HG02943 (cell line): ENCODE measurements at regions not wholly inside any gene's neighbourhood (a gene's known extent, or its start where the extent isn't known, plus 50 kb on each side); places are given as distances from the start of the nearest gene placed in this dataset.
A peak's percentile ranks its signal among the peaks of the same experiment; 100 is the strongest.
"Not testable (repeated sequence)": the region's sequence is repeated elsewhere in the genome, so short reads cannot be mapped to it uniquely, and the experiment has no call there.

Source experiments
- ATAC-seq: cut with Tn5 transposase; IDR thresholded peaks from one replicate; pipeline ENCODE4 v1.9.1; 2021; ENCODE audit warnings: mild to moderate bottlenecking, low read depth, moderate library complexity; ENCODE audit not compliant: unreplicated experiment

- ATAC-seq, result not testable (repeated sequence)
Observed at GRCh38 chr4:18107848-18108528, 86.4 kb upstream of the LCORL start.

GRCh38 chr4:18106620-18107019, 85.1 kb upstream of the LCORL start:
- no peak for ATAC-seq

- ATAC-seq, result no peak
Observed at GRCh38 chr4:18105030-18106011, 83.8 kb upstream of the LCORL start.

DNA sequence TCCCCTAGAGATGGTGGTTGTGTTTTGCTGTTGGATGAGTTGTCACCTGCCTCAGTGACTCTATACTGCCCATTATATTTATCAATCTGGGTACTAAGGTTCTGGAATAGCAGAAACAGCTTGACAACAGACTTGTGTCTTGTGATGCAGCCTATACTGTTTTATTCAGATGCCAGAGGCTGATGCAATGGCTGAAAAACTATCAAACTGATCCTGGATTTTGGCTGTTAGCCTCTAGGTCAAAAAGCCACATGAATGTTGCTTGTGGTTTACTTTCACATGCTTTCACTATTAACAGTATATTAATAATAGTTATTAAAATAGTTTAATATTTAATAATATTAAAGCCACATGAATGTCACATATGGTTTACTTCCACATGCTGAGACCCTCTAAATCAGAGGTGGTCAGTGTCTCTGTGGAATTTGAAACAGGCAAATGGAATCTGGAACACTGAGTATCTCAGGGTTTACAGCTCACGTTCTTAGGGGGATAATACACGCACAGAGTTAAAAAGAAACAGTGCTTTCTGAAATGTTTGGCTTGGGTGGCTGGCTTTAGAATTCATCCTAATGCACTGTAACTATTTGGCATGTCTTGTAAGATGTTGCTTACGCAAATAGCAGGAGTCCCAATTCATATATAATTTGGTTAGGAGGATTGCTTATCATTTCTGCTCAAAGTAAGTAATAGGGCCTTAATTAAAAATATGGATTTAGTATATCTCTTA, 82.5 kb upstream of the LCORL start:
- no peak for ATAC-seq

DNA sequence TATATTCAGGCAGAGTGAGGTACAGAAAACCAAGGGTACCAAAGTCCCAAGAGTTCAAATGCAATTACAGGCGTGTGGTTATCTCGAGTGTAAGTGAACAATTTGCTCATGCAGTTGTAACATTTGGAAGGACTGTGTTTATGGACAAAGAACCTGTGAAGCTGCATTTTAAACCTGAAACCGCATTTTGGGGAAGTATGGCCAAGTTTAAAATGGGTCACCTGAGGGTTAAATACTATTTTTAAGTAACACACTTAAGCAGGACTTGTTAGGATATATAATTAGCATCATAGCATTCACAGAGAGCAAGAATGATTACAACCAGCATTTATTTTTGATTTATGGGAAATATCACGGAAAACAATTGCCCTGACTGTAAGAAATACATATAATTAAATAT, 79.1 kb upstream of the LCORL start:
- no peak for ATAC-seq

GRCh38 chr4:18090447-18090846, 68.9 kb upstream of the LCORL start:
- ATAC-seq, result not testable (repeated sequence)

GRCh38 chr4:18082236-18082635, 60.7 kb upstream of the LCORL start:
- ATAC-seq, result no peak

DNA sequence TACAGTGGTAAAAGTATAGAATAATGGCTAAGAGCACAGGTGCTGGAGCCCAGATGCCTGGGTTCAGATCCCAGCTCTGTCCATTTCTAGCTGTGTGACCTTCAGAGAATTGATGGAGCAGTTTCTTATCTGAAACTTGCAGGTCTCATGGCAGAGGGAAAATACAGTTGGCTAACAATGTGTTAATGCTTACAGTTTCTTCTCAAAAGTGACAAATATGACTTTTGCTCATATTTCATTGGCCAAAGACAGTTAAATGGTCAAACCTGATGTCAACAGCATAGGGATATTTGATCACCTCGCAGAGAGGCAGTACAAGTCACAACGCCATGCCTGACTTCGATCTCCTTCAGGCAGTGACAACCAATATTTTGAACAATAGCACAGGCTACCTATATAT, 60.2 kb upstream of the LCORL start:
- ATAC-seq, result no peak

DNA sequence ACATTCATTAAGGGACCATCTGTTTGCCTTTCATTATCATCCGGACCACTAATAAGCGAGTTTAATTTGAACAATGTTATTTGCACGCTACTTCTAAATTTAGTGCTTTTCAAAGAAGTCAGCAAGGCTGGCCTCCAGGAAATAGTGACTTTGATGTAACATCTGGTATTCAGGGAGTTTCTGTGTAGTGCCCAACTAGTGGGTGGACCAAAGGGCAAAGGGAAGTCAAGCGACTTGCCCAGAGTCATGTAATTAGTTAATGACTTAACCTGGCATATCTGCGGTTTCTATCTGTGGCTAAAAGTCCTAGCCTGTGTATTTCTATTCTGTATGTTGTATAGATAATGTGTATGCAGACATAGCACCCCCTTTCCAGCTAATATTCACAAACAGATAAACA, 56.3 kb upstream of the LCORL start:
- peak; percentile 78 for ATAC-seq

- no peak for ATAC-seq
Observed at GRCh38 chr4:18075823-18076433, 54.4 kb upstream of the LCORL start.

- no peak for ATAC-seq
Observed at GRCh38 chr4:18071894-18072293, 50.3 kb upstream of the LCORL start.
